GM12878 (cell line): ENCODE measurements at regions not wholly inside any gene's neighbourhood (a gene's known extent, or its start where the extent isn't known, plus 50 kb on each side); places are given as distances from the start of the nearest gene placed in this dataset.
A peak's percentile ranks its signal among the peaks of the same experiment; 100 is the strongest.

Experiments used
- ATAC-seq: fragments of 200-7000 bp; cut with Tn5 transposase; 3 replicates; pipeline ENCODE4 v1.9.1; 2020; ENCODE audit warnings: mild to moderate bottlenecking, moderate library complexity
- BruUV-seq: library from RNA; stranded (reverse); fragments of 400-500 nt; replicated peaks from 2 replicates; lab custom pipeline; 2021; lab: Mats Ljungman, UMichigan
- CTCF ChIA-PET: fragments of 300-600 bp; sonication (Branson Sonifier 250); formaldehyde crosslinking; extraction: SDS; loops from one replicate; lab custom pipeline; 2021; ENCODE audit warnings: inconsistent platforms; lab: Yijun Ruan, JAX
- POLR2A ChIA-PET: fragments of 350-600 bp; formaldehyde crosslinking; extraction: SDS; loops from one replicate; lab custom pipeline; 2021; ENCODE audit warnings: inconsistent platforms; lab: Charles Lee
- RAD21 ChIA-PET: fragments of 300-600 bp; sonication (Branson Sonifier 250); formaldehyde crosslinking; loops from one replicate; lab custom pipeline; 2023; ENCODE audit warnings: antibody characterized with exemption; ENCODE audit not compliant: unreplicated experiment; lab: Charles Lee
- SMC1A ChIA-PET: fragments of 300-600 bp; sonication (Branson Sonifier 250); formaldehyde crosslinking; loops from one replicate; lab custom pipeline; 2023; ENCODE audit not compliant: unreplicated experiment, uncharacterized antibody; lab: Charles Lee
- DNase-seq: peaks from one replicate; pipeline ENCODE4 v3.0.0-alpha.2; 2011; ENCODE audit warnings: low read depth, low spot score
- FAIRE-seq: peaks from 3 replicates; lab custom pipeline; 2011; peaks lifted over from hg19 to GRCh38; lab: Jason Lieb, UNC
- H2AFZ ChIP-seq: 2 replicates; pipeline ENCODE4 v1.6.0; 2011; ENCODE audit warnings: low read depth, low read length, control low read depth; ENCODE audit not compliant: control insufficient read depth
- H3K27ac ChIP-seq: 2 replicates; pipeline ENCODE4 v1.5.1; 2011; ENCODE audit warnings: control low read depth; ENCODE audit not compliant: control insufficient read depth, insufficient read depth
- H3K27me3 ChIP-seq, 2 experiments: replicated peaks in 1 of 2; 2 replicates each; pipeline versions ENCODE4 v1.6.0 to v1.6.1; 2011; ENCODE audit warnings: low read length in 1 of 2; ENCODE audit not compliant: control insufficient read depth in 2 of 2, insufficient read depth in 2 of 2
- H3K36me3 ChIP-seq, 2 experiments: 2 replicates each; pipeline ENCODE4 v1.5.1; 2011; ENCODE audit warnings: low read length in 1 of 2; ENCODE audit not compliant: control insufficient read depth in 2 of 2, insufficient read depth in 2 of 2
- H3K4me1 ChIP-seq: 2 replicates; pipeline ENCODE4 v1.6.1; 2011; ENCODE audit warnings: mild to moderate bottlenecking, low read length, moderate library complexity, mixed read lengths; ENCODE audit not compliant: control insufficient read depth, insufficient read depth
- H3K4me2 ChIP-seq: 2 replicates; pipeline ENCODE4 v1.6.0; 2011; ENCODE audit warnings: control low read depth; ENCODE audit not compliant: control insufficient read depth, insufficient read depth
- H3K4me3 ChIP-seq: fragments of 200-600 bp; sonication (generic); 2 replicates; pipeline ENCODE4 v1.5.1; 2016
- H3K79me2 ChIP-seq: 2 replicates; pipeline ENCODE4 v1.6.0; 2011; ENCODE audit warnings: low read length; ENCODE audit not compliant: control insufficient read depth, insufficient read depth
- H3K9ac ChIP-seq: 2 replicates; pipeline ENCODE4 v1.8.0; 2011; ENCODE audit warnings: low read length, control low read depth, mixed read lengths; ENCODE audit not compliant: control insufficient read depth, insufficient read depth
- H3K9me3 ChIP-seq: replicated peaks from 3 replicates; pipeline ENCODE4 v1.5.1; 2011; ENCODE audit warnings: mild to moderate bottlenecking, low read length; ENCODE audit not compliant: control insufficient read depth, insufficient read depth
- H4K20me1 ChIP-seq: 2 replicates; pipeline ENCODE4 v1.6.0; 2011; ENCODE audit not compliant: control insufficient read depth, insufficient read depth
- HDGF ChIP-seq: fragments of 450-650 bp; IDR thresholded peaks from 2 replicates; pipeline ENCODE4 v1.6.1; 2016; ENCODE audit warnings: antibody characterized with exemption
- IKZF1 ChIP-seq: fragments of 450-650 bp; conservative IDR thresholded peaks from 2 replicates; pipeline ENCODE4 v1.6.1; 2017; ENCODE audit warnings: antibody characterized with exemption, mild to moderate bottlenecking
- JUNB ChIP-seq: IDR thresholded peaks from 2 replicates; pipeline ENCODE4 v1.6.1; 2016; ENCODE audit warnings: antibody characterized with exemption, mild to moderate bottlenecking
- NFXL1 ChIP-seq: fragments of 450-650 bp; IDR thresholded peaks from 2 replicates; pipeline ENCODE4 v1.6.1; 2017; ENCODE audit warnings: antibody characterized with exemption, mild to moderate bottlenecking, borderline replicate concordance
- NKRF ChIP-seq: fragments of 450-650 bp; conservative IDR thresholded peaks from 2 replicates; pipeline ENCODE4 v1.6.1; 2017; ENCODE audit warnings: mild to moderate bottlenecking, moderate library complexity
- POLR2AphosphoS5 ChIP-seq: IDR thresholded peaks from 2 replicates; pipeline ENCODE4 v1.6.1; 2011; ENCODE audit warnings: mild to moderate bottlenecking, low read length, inconsistent platforms
- SMAD1 ChIP-seq: fragments of 450-650 bp; IDR thresholded peaks from 2 replicates; pipeline ENCODE4 v1.6.1; 2018; ENCODE audit warnings: mild to moderate bottlenecking, low read depth; ENCODE audit not compliant: partially characterized antibody
- SPI1 ChIP-seq: IDR thresholded peaks from 2 replicates; pipeline ENCODE4 v1.6.1; 2011; ENCODE audit warnings: low read depth, mild to moderate bottlenecking, low read length, moderate library complexity, borderline replicate concordance; ENCODE audit not compliant: insufficient read depth
- ZZZ3 ChIP-seq: IDR thresholded peaks from 2 replicates; pipeline ENCODE4 v1.6.1; 2011; ENCODE audit warnings: low read depth; ENCODE audit not compliant: control insufficient read depth, insufficient read length
- WGBS: methylation state at CpG from one replicate; pipeline ENCODE4 v1.1.6; 2016; ENCODE audit warnings: low lambda C conversion rate; ENCODE audit not compliant: insufficient replicate concordance, insufficient coverage; ENCODE audit errors: missing lambda C conversion rate; 5-methylcytosine and 5-hydroxymethylcytosine counted together
- in situ Hi-C: fragments of 300-500 bp; cut with MboI; formaldehyde crosslinking; loops from 9 replicates; pipeline ENCODE4 v1.14.3; 2018; ENCODE audit warnings: mixed read lengths
- intact Hi-C: fragments of 100-400 bp; cut with micrococcal nuclease; formaldehyde crosslinking; loops from one replicate; pipeline ENCODE4 v1.14.2; 2022; ENCODE audit not compliant: unreplicated experiment

GRCh38 chr17:77769762-77770161 is 188.7 kb upstream of the TNRC6C start (continued):
- TF ChIP-seq NKRF: no peak
- TF ChIP-seq HDGF: no peak
- TF ChIP-seq NFXL1: no peak

GRCh38 chr17:77770331-77771105 is 188.0 kb upstream of the TNRC6C start:
- Histone ChIP-seq H3K4me1 (no peaks in the 10 kb centered on the region), H3K4me3 (no peak overlapping the region), H3K27ac (no peak overlapping the region), H3K79me2 (no peaks in the 10 kb centered on the region), H3K27me3 (no peaks in the 10 kb centered on the region; a peak in 1 of 4 replicates), H3K9ac (no peak overlapping the region), H4K20me1 (0 out of 2 replicates have a peak, but pooled peaks cover 4% of the 10 kb centered on the region), H3K36me3 (no peaks in the 10 kb centered on the region), H3K9me3 (no peaks in the 10 kb centered on the region), H3K4me2 (no peak overlapping the region), H2AFZ (no peak overlapping the region)
- DNase-seq: no peak
- SMC1A ChIA-PET: interaction anchor here (3.8 kb wide), 1 partner anchor 243 kb away, joined by 25 read pairs; no protein-coding TSS in a partner anchor
- in situ Hi-C loops: loop anchor here (5.0 kb wide), 1 partner anchor 247 kb away; no protein-coding TSS in a partner anchor
- intact Hi-C loops: no loop called here
- CTCF ChIA-PET: interaction anchor here (0.9 to 7.1 kb wide), 2 partner anchors 243 to 248 kb away, joined by 3 to 111 read pairs; no protein-coding TSS in a partner anchor
- POLR2A ChIA-PET: interaction anchor here (0.6 kb wide), 1 partner anchor 67 kb away, joined by 3 read pairs; no protein-coding TSS in a partner anchor
- no peak for FAIRE-seq
- RAD21 ChIA-PET: interaction anchor here (0.6 to 3.1 kb wide), 6 partner anchors 50 to 249 kb away, joined by 3 to 9 read pairs (median 6); partner anchors contain the start of gene TNRC6C
- no peak for ATAC-seq
- whole genome bisulfite sequencing: 16% methylated on average over 16 of the region's 17 CpGs
- BruUV-seq: no TSS peak
- TF ChIP-seq SPI1 (no peak), IKZF1 (0 out of 2 replicates have a peak, but pooled peaks have one; percentile 17), JUNB (no peak), SMAD1 (no peak), ZZZ3 (no peak), POLR2AphosphoS5 (no peak)
